CD4-positive, alpha-beta T cell treated with Interleukin-17A for 4 hours (primary cell): ENCODE measurements at regions not wholly inside any gene's neighbourhood (a gene's known extent, or its start where the extent isn't known, plus 50 kb on each side); places are given as distances from the start of the nearest gene placed in this dataset.
"Not testable (repeated sequence)": the region's sequence is repeated elsewhere in the genome, so short reads cannot be mapped to it uniquely, and the experiment has no call there.

Source experiments
- DNase-seq: peaks from one replicate; pipeline ENCODE4 v3.0.0-alpha.2; 2020; ENCODE audit warnings: mixed read lengths

DNA sequence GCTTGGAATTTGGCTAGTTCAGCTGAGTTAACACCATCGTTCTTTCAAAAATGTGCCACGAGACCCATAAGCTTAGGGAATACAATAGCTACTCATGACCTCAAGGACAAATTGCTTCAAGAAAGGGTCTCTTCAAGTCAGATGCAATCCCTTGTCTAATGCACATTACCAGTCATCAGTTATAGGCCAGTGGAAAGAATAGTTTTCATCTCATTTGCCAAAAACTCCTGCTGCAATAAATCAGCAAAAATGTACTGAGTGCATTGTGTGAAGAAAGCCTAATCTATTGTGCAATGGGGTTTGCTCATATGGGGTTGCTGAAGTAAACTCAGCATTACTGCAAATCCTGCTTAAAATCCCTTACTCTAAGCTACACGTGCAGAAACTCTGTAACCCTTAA is 208.3 kb upstream of the NBEA start:
- DNase-seq = no peak

DNA sequence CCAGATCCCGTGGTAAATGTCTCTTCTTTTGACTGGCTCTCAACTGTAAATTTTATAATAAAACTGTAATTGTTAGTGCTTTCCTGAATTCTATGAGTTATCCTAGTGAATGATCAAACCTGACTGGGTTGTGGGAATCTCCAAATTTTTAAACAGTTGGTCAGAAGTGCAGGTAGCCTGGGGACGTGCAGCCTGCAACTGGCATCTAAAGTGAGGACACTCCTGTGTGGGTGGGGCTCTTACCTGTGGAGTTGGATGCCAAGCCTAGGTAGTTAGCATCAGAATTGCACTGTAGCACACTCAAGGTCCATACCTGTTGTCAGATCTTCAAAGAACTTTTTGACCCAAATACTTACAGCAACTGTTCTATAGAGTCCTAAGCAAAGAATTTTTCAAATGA is 207.1 kb upstream of the NBEA start:
- DNase-seq = no peak

DNA sequence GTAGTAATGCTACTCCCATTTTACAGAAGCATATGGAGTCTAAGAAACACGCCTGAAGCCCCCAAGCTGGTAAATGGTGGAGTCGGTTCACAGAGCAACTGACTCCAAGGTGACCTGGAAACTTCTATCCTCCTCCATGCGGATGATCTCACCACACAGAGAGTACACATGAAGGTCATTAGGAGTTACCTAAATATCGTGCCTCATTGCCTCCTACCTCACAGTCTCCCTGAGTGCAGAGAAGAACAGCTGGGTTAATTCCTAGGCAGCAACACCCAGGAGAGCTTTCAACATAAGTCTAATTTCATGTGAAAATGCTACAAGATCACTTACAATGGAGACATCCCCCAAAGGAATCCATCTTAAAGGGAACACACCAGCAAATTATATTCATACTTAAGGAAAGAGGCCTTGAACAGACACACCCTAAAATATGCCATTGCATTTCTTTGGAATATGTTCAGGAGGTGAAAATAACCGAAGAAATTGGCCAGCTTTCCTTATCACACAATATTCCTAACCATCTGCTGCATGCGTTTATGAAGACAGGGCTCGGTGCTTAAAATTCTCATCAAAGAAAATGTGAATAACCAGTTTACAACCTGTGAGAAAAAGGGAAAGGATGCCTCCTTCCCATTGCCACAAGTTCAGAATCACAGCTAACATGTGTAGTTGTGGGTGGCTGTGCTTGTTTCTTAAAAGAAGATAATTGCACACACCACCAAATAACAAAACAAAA is 203.6 kb upstream of the NBEA start:
- no peak for DNase-seq

GRCh38 chr13:34747056-34747455 is 195.0 kb upstream of the NBEA start:
- DNase-seq = not testable (repeated sequence)

DNA sequence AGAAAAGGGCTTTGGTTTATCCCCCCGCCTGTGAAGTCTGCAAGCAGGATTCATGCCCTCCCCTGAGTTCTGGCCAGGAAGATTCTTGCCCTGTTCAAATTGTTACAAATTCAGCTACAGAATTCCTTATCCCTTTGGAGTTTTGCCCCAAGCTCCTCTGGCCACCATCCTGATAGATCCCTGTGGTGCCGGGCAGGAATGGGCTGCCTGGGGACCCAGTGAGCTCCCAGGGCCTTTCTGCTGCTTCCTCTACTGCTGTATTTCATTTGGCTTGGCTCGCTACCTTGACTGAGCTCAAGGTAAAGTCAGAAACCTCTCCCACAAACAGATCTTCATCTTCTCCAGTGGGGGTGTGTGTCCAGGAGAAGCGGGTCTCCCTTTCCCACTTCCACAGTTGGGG is 194.6 kb upstream of the NBEA start:
- no peak for DNase-seq

DNA sequence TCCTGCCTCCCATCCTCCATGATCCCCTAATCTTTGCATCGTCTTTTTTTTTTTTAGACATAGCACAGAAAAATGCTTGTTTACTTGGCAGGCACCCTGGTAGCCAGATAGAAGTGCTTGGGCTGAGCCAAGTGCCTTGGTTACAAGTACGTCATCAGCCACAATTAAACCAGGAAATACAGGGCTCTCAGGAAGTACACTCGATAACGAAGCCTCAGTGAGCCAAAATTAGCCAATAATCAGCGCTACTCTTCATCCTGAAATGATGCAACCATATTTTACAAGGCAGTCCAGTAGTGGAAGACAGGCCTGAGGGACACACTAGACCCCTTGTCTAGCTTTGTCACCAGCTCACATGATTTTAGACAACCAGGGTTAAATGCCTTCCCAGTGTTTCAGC is 194.0 kb upstream of the NBEA start:
- DNase-seq = no peak

- DNase-seq = no peak
Observed at GRCh38 chr13:34748596-34748995, 193.5 kb upstream of the NBEA start.

DNA sequence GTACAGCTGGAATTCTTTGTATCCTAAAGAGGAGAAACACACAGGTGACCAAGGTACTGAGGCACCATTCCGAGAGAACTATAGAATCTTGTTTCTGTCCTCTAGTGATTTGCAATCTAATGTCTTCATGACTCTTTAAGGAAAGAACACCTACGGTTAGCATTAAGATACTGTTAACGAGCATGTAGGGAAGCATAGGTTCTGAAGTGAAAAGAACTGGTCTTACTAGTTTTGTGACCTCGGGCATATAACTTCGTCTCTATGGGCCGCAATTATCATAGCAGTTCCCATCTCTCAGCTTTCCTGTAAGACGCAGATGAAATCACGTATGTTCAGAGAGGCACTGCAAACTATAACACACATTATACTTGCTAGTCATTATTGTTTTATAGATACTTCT is 193.0 kb upstream of the NBEA start:
- DNase-seq = no peak

- DNase-seq = no peak
Observed at GRCh38 chr13:34750078-34750931, 191.8 kb upstream of the NBEA start.

GRCh38 chr13:34751044-34751443 is 191.0 kb upstream of the NBEA start:
- no peak for DNase-seq

DNA sequence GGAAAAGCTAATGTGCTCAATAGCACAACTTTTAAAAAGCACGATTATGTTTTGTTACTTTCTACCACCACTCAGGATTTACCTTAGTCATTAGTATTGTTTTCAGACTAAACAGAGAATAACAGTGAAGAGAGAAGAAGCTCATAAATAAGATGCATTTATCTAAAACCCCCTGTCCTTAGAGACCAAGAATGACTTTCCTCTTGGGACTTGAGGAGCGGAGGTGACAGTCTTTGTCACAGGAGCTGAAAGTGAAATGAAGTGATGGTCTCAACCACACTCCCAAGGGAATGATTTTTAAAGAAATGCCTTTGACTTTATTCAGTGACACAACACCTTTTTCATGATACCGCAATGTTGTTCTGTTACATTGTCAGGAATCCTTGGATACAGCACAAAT is 190.6 kb upstream of the NBEA start:
- DNase-seq = no peak

DNA sequence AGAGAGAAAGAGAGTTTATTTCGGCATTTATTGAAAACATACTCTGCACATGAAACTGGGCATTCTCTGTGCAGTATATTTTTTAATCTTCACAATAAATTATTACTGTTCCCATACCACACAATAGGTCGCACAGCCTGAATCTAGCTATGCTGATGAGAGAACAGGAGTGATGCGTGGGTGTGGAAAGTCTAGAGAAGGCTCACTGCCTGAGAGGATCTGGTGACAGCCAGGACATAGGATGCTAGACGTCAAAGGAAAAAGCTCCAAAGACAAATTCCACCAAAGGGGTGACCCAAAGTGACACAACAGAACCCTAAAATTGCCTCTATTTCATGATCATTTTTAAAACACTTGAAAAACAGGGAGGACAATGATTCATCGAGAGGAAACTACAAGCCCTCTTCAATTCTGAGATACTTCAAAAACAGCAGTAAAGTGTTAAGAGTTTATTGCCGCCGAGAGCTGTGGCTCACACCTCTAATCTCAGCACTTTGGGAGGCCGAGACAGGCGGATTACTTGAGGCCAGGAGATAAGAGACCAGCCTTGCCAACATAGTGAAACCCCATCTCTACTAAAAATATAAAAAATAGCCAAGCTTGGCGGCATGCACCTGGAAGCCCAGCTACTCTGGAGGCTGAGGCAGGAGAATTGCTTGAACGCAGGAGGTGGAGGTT is 189.6 kb upstream of the NBEA start:
- no peak for DNase-seq

GRCh38 chr13:34756136-34756535 is 185.9 kb upstream of the NBEA start:
- no peak for DNase-seq

GRCh38 chr13:34756572-34756971 is 185.5 kb upstream of the NBEA start:
- DNase-seq = no peak

- no peak for DNase-seq
Observed at GRCh38 chr13:34757441-34757840, 184.6 kb upstream of the NBEA start.

- no peak for DNase-seq
Observed at GRCh38 chr13:34758628-34759027, 183.4 kb upstream of the NBEA start.

DNA sequence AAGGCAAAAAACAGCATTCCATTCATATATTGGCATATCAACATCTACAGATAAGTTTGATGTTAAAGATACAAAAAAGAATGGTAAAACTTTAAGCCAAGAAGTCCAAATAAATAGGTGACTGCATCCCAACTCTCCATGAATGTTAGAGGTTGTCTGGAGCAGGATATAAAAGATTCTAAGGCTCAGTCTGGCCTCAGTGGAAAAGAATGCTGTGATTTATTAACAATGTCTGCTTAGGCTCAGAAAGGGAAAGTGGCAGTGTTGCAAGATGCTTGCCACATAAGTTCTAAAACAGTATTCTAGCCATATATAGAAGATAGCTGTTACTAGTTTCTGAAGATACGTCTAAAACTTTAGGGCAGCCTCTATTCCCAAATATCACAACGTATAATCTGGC is 179.8 kb upstream of the NBEA start:
- no peak for DNase-seq

- DNase-seq = no peak
Observed at GRCh38 chr13:34764246-34764645, 177.8 kb upstream of the NBEA start.

DNA sequence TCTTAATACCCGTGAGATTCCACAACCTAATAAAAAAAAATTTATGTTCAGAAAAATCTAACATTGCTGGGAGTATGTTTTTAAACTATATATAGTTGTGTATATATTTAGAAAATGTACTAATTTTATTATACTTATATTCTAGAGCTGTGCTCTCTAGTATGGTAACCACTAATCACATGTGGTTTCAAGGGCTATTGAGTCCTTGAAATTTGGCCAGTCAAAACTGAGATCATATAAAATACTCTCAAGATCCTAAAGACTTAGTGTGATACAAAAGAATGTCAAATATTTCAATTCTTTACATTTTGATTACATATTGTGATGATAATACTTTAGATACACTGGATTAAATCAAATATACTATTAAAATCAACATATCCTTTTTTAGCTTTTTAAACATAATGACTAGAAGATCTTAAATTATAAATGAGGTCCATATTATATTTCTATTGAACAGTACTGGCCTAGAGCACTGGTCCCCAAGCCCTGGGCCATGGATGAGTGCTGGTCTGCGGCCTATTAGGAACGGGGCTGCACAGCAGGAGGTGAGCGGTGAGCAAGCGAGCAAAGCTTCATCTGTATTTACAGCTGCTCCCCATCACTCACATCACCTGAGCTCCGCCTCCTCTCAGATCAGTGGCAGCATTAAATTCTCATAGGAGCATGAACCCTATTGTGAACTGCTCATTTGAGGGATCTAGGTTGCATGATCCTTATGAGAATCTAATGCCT is 176.5 kb upstream of the NBEA start:
- no peak for DNase-seq

DNA sequence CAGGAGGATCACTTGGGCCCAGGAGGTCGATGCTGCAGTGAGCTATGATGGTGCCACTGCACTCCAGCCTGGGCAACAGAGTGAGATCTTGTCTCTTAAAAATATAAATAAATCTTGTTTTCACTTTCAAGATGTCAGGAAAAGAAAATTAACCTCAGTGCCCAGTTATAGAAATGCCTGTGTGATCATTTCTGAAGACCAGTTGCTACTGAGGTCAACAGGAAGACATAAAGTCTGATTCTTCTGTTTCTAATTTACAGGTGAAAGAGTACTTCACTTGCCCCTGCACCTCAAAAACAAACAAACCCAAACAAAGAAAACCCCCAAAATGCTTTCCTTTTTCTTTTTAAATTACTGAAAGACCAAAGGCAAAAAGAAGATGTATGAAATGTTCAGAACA is 174.3 kb upstream of the NBEA start:
- DNase-seq = no peak

DNA sequence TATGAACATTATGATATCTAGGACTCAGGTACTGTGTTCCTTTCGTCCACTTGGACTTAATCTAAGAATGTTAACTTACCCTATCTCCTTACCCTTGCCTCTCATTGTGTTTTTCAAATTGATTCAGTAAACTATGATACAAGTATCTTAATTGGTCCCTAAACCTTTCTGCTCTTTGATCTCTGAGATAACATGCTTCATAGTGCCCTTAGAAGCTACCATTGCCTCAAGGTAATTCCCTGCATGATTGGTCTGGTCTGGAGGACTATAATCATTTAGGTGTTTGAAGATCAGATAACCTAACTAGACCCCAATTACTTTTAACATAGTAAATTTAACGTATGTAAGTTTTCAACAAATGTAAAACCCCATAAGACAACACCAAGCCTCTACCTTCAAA is 169.9 kb upstream of the NBEA start:
- DNase-seq = no peak

DNA sequence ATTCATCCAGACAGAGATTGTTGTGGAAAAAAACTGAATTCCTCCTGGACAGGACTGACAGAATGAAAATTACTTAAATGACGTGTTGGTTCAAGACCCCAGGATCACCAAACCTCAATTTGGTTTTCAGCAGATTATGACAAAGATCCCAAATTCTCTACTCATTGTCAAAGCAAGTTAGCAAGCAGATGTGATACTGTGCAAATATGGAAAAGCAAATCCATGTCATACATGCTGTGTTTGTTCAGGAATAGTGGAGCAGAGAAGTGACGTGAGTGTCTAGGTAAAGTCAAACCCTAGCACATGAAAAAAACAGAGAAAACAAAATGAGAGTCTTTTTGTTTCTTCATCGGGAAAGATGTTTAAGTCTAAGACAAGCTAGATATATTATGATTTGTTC is 169.2 kb upstream of the NBEA start:
- DNase-seq = no peak

DNA sequence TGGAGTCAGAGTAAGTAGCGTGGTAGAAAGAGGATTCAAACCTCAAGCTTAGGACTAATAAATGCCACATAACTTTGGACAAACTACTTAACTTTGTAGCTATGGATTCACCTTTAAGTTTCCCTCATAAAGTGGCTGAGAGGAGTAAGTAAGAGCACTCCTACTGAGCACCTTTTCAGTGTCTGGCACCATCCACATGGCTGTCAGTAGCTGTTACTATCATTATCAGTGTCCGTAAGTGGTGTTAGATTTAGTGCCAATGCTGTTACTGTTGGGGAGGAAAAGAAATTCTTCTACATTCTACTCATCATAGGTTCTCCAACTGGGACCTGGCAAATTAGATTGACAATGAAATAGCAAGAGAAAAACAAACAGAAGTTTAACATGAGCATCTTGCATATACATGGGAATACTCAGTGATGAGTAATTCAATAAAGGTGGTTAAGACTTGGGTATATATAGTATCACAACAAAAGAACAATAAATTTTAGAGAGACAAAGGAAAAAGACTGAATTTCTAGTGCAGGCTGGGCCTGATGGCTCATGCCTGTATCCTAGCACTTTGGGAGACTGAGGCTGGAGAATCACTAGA is 165.6 kb upstream of the NBEA start:
- no peak for DNase-seq
